ENCODE measurements at regions not wholly inside any gene's neighbourhood (a gene's known extent, or its start where the extent isn't known, plus 50 kb on each side); places are given as distances from the start of the nearest gene placed in this dataset.

- no peak overlapping the region for H2AFZ ChIP-seq (ENCODE audit: low read length)
- no peak overlapping the region for H2BK20ac ChIP-seq (ENCODE audit: low read depth, low read length, poor library complexity, severe bottlenecking)
- H3T11ph ChIP-seq (ENCODE audit: low read length) = no peak overlapping the region
- H3K4me2 ChIP-seq (ENCODE audit: insufficient read depth, insufficient read length, low read length) = no peak overlapping the region
- no peak overlapping the region for H4K91ac ChIP-seq (ENCODE audit: insufficient read length, low read depth, low read length)
- WGBS (ENCODE audit: extremely low coverage, insufficient read length, low lambda C conversion rate) = no CpG with 5 or more reads among the region's 2 CpGs
- no peaks in the 10 kb centered on the region for H3K23me2 ChIP-seq (ENCODE audit: insufficient read length, low read depth, low read length, poor library complexity, severe bottlenecking)
- H3K27me3 ChIP-seq (ENCODE audit: insufficient read depth, low read length) = no peaks in the 10 kb centered on the region
- Mint-ChIP-seq H3K27me3 (ENCODE audit: low read depth) (no peaks in the 10 kb centered on the region; the same call in 1 of the 2 replicates), H3K4me3 (no peak overlapping the region), H3K27ac (no peak overlapping the region), H3K4me1 (0 out of 4 replicates have a peak, but pooled peaks cover 0 to 5% of the 10 kb centered on the region in 2 experiments), H3K9me3 (peaks cover 37% of the 10 kb centered on the region in 2 experiments), H3K36me3 (ENCODE audit: insufficient read depth in 1 of 3, low read depth in 3 of 3) (peaks cover 6 to 24% (median 18%) of the 10 kb centered on the region in 3 experiments)
- no peak overlapping the region for H3K23ac ChIP-seq (ENCODE audit: insufficient read length, low read depth, low read length)
- no peak overlapping the region for H3K27ac ChIP-seq (ENCODE audit: insufficient read length, low read depth, low read length)
- no peak for DNase-seq
- no peak overlapping the region for H3K9ac ChIP-seq (ENCODE audit: extremely low read depth, insufficient read length, low read length)
- H3K9me3 ChIP-seq (ENCODE audit: control insufficient read depth, low read depth, low read length) = peaks cover 15% of the 10 kb centered on the region
- H4K5ac ChIP-seq (ENCODE audit: insufficient read length, low read depth, low read length) = no peak overlapping the region
- H3K4me1 ChIP-seq (ENCODE audit: insufficient read depth, low read length) = no peaks in the 10 kb centered on the region
- H2BK120ac ChIP-seq (ENCODE audit: low read depth, low read length, poor library complexity, severe bottlenecking) = no peak overlapping the region
- H3K14ac ChIP-seq (ENCODE audit: insufficient read depth, low read length) = no peak overlapping the region
- H2BK15ac ChIP-seq (ENCODE audit: low read depth, low read length) = no peak overlapping the region
- no peaks in the 10 kb centered on the region for H3K79me1 ChIP-seq (ENCODE audit: insufficient read depth, low read depth, low read length, poor library complexity, severe bottlenecking)
- no peak overlapping the region for H3K18ac ChIP-seq (ENCODE audit: insufficient read length, low read depth, low read length)
- no peaks in the 10 kb centered on the region for H4K20me1 ChIP-seq (ENCODE audit: control insufficient read depth, insufficient read depth, insufficient read length)
- H3K4ac ChIP-seq (ENCODE audit: low read depth, low read length) = no peak overlapping the region
- no peak overlapping the region for H2BK5ac ChIP-seq (ENCODE audit: insufficient read length, low read length)
- no peak overlapping the region for H2AK5ac ChIP-seq (ENCODE audit: insufficient read length, low read length)
- no peak overlapping the region for H3K56ac ChIP-seq (ENCODE audit: insufficient read length, low read depth, low read length)
- no peaks in the 10 kb centered on the region for H3K79me2 ChIP-seq (ENCODE audit: insufficient read depth, low read length)
- H2BK12ac ChIP-seq (ENCODE audit: insufficient read length, low read depth, low read length) = no peak overlapping the region
- no peak overlapping the region for H4K8ac ChIP-seq (replicated peaks; ENCODE audit: insufficient read length, low read depth, low read length)
- no peak for TF ChIP-seq CTCF (conservative IDR thresholded peaks at IDR 0.05)
Measured at GRCh38 chr2:16349811-16350210, 315.8 kb downstream of the CYRIA start.

Data from H9 (cell line).